ENCODE measurements at regions not wholly inside any gene's neighbourhood (a gene's known extent, or its start where the extent isn't known, plus 50 kb on each side); places are given as distances from the start of the nearest gene placed in this dataset.

GRCh38 chr2:162912787-162913186 lies 74.2 kb upstream of the KCNH7 start:
- TF ChIP-seq CTCF (IDR thresholded peaks at IDR 0.05) (no peak), EZH2 (IDR thresholded peaks at IDR 0.05; ENCODE audit: borderline replicate concordance, insufficient read depth, low read depth, low read length, poor library complexity, severe bottlenecking) (no peak)
